Skeletal muscle cell (primary cell): ENCODE measurements at regions not wholly inside any gene's neighbourhood (a gene's known extent, or its start where the extent isn't known, plus 50 kb on each side); places are given as distances from the start of the nearest gene placed in this dataset.
"Not testable (repeated sequence)": the region's sequence is repeated elsewhere in the genome, so short reads cannot be mapped to it uniquely, and the experiment has no call there.

Source experiments
- DNase-seq: peaks from one replicate; pipeline ENCODE4 v3.0.0-alpha.2; 2010; ENCODE audit warnings: low read depth
- H3K4me3 ChIP-seq: 2 replicates; pipeline ENCODE4 v1.5.1; 2011; ENCODE audit warnings: low read depth, mild to moderate bottlenecking, control low read depth, low read length, moderate library complexity

GRCh38 chr2:879540-879939, 71.1 kb upstream of the SNTG2 start:
- no peak for DNase-seq
- no peak overlapping the region for H3K4me3 ChIP-seq

- no peak for DNase-seq
Observed at GRCh38 chr2:878245-878930, 72.3 kb upstream of the SNTG2 start.

GRCh38 chr2:877747-878146, 72.9 kb upstream of the SNTG2 start:
- no peak overlapping the region for H3K4me3 ChIP-seq
- DNase-seq = no peak

More at GRCh38 chr2:878245-878930, 72.3 kb upstream of the SNTG2 start:
- H3K4me3 ChIP-seq = no peak overlapping the region

- no peak for DNase-seq
- H3K4me3 ChIP-seq = no peak overlapping the region
Observed at GRCh38 chr2:875687-876615, 74.7 kb upstream of the SNTG2 start.

- DNase-seq = no peak
- H3K4me3 ChIP-seq = no peak overlapping the region
Observed at GRCh38 chr2:873651-874580, 76.7 kb upstream of the SNTG2 start.

- no peak overlapping the region for H3K4me3 ChIP-seq
- no peak for DNase-seq
Observed at GRCh38 chr2:873027-873426, 77.6 kb upstream of the SNTG2 start.

GRCh38 chr2:871926-872680, 78.5 kb upstream of the SNTG2 start:
- no peak overlapping the region for H3K4me3 ChIP-seq
- DNase-seq = no peak

- DNase-seq = no peak
- H3K4me3 ChIP-seq = no peak overlapping the region
Observed at GRCh38 chr2:871175-871727, 79.4 kb upstream of the SNTG2 start.

GRCh38 chr2:870426-870825, 80.2 kb upstream of the SNTG2 start:
- no peak for DNase-seq
- no peak overlapping the region for H3K4me3 ChIP-seq

GRCh38 chr2:869894-870293, 80.8 kb upstream of the SNTG2 start:
- DNase-seq = no peak
- no peak overlapping the region for H3K4me3 ChIP-seq

GRCh38 chr2:869357-869871, 81.2 kb upstream of the SNTG2 start:
- no peak overlapping the region for H3K4me3 ChIP-seq
- no peak for DNase-seq

GRCh38 chr2:868857-869256, 81.8 kb upstream of the SNTG2 start:
- not testable (repeated sequence) for DNase-seq, H3K4me3 ChIP-seq

- H3K4me3 ChIP-seq = no peak overlapping the region
- no peak for DNase-seq
Observed at GRCh38 chr2:867296-867695, 83.4 kb upstream of the SNTG2 start.

GRCh38 chr2:866887-867286, 83.8 kb upstream of the SNTG2 start:
- H3K4me3 ChIP-seq = no peak overlapping the region
- DNase-seq = no peak

- no peak for DNase-seq
- H3K4me3 ChIP-seq = no peak overlapping the region
Observed at GRCh38 chr2:866009-866680, 84.5 kb upstream of the SNTG2 start.

GRCh38 chr2:864501-865106, 86.0 kb upstream of the SNTG2 start:
- no peak overlapping the region for H3K4me3 ChIP-seq
- DNase-seq = no peak

- DNase-seq = no peak
- H3K4me3 ChIP-seq = no peak overlapping the region
Observed at GRCh38 chr2:863732-864450, 86.8 kb upstream of the SNTG2 start.
